GM12878 (cell line): ENCODE measurements at regions not wholly inside any gene's neighbourhood (a gene's known extent, or its start where the extent isn't known, plus 50 kb on each side); places are given as distances from the start of the nearest gene placed in this dataset.

Experiments
- ATF7 ChIP-seq: fragments of 450-650 bp; IDR thresholded peaks from 2 replicates; pipeline ENCODE4 v1.6.1; 2016; ENCODE audit warnings: low read depth, mild to moderate bottlenecking
- BHLHE40 ChIP-seq, 2 experiments: fragments of 450-650 bp in 1 of 2; IDR thresholded peaks; 2 replicates each; pipeline ENCODE4 v1.6.1; 2011 to 2017; ENCODE audit warnings: low read depth in 2 of 2, borderline replicate concordance in 1 of 2, improper control_type of control experiment in 1 of 2, low read length in 1 of 2, mild to moderate bottlenecking in 1 of 2
- CTCF ChIP-seq, 3 experiments: IDR thresholded peaks in 2 of 3; conservative IDR thresholded peaks in 1 of 3; 2 replicates each; pipeline ENCODE4 v1.5.1; 2011; ENCODE audit warnings: low read depth in 3 of 3, low read length in 3 of 3, mild to moderate bottlenecking in 3 of 3, control low read depth in 2 of 3, moderate library complexity in 2 of 3, inconsistent platforms in 1 of 3, mixed read lengths in 1 of 3; ENCODE audit not compliant: control insufficient read depth in 2 of 3, insufficient read depth in 1 of 3; ENCODE audit errors: extremely low read depth in 1 of 3
- E2F4 ChIP-seq: IDR thresholded peaks from 2 replicates; pipeline ENCODE4 v1.6.1; 2012; ENCODE audit warnings: low read depth, low read length, improper control_type of control experiment
- EGR1 ChIP-seq, 2 experiments: IDR thresholded peaks; 1 replicate in 1 of 2; 2 replicates in 1 of 2; pipeline ENCODE4 v1.6.1; 2011 to 2012; ENCODE audit warnings: low read depth in 2 of 2, low read length in 2 of 2, borderline replicate concordance in 1 of 2, mild to moderate bottlenecking in 1 of 2, moderate library complexity in 1 of 2
- EP300 ChIP-seq, 2 experiments: fragments of 150-350 bp in 1 of 2; IDR thresholded peaks; 2 replicates each; pipeline ENCODE4 v1.6.1; 2011 to 2012; ENCODE audit warnings: low read depth in 2 of 2, low read length in 2 of 2, borderline replicate concordance in 1 of 2, improper control_type of control experiment in 1 of 2, inconsistent platforms in 1 of 2; ENCODE audit not compliant: control insufficient read depth in 1 of 2
- EZH2 ChIP-seq: IDR thresholded peaks from 2 replicates; pipeline ENCODE4 v1.6.1; 2012; ENCODE audit warnings: low read depth, mild to moderate bottlenecking, control low read depth, inconsistent platforms, low read length, borderline replicate concordance; ENCODE audit not compliant: control insufficient read depth
- HCFC1 ChIP-seq: fragments of 150-350 bp; IDR thresholded peaks from 2 replicates; pipeline ENCODE4 v1.6.1; 2014; ENCODE audit warnings: low read length
- POLR2A ChIP-seq: IDR thresholded peaks from 2 replicates; pipeline ENCODE4 v1.6.1; 2011; ENCODE audit warnings: low read depth, mild to moderate bottlenecking, low read length
- POLR2AphosphoS5 ChIP-seq: IDR thresholded peaks from 2 replicates; pipeline ENCODE4 v1.6.1; 2011; ENCODE audit warnings: mild to moderate bottlenecking, low read length, inconsistent platforms
- SRF ChIP-seq, 2 experiments: IDR thresholded peaks; 2 replicates each; pipeline ENCODE4 v1.6.1; 2011; ENCODE audit warnings: low read depth in 2 of 2, low read length in 2 of 2, mild to moderate bottlenecking in 1 of 2, moderate library complexity in 1 of 2
- TCF3 ChIP-seq: IDR thresholded peaks from 2 replicates; pipeline ENCODE4 v1.6.1; 2012; ENCODE audit warnings: low read depth, mild to moderate bottlenecking, low read length, borderline replicate concordance; ENCODE audit not compliant: insufficient read depth
- USF2 ChIP-seq: IDR thresholded peaks from 2 replicates; pipeline ENCODE4 v1.6.1; 2011; ENCODE audit warnings: low read depth, low read length, improper control_type of control experiment, borderline replicate concordance
- ZBTB4 ChIP-seq: fragments of 450-650 bp; formaldehyde crosslinking; IDR thresholded peaks from 2 replicates; pipeline ENCODE4 v1.4.0; 2022; ENCODE audit warnings: mild to moderate bottlenecking, moderate library complexity

DNA sequence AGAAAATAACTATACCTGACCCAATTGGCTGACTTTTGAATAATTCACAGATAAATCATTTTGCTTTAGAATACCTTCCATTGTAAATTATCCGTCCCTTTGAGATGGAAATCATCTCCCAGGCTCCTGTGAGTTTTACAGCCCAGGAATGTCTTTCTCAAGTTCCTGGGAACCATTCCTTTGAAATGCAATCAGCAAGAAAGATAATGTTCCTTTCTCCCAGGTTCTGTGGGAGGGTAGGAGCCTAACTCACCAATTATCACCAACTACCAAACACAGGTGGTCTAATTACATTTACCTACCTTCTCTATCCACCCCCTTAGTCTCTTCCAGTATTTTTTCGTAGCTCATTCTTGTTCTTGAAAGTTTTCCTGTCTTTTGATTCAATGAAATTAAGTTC, 1016.0 kb downstream of the SOCS6 start:
- TF ChIP-seq TCF3 (no peak), USF2 (no peak), ATF7 (no peak), POLR2A (no peak), EGR1 (IDR thresholded peaks at IDR 0.05; ENCODE audit: borderline replicate concordance in 1 of 2, low read depth in 2 of 2, low read length in 2 of 2) (no peak), ZBTB4 (CRISPR knock-in tag) (no peak), CTCF (IDR thresholded peaks at IDR 0.05 in 2 of 3, conservative IDR thresholded peaks at IDR 0.05 in 1 of 3; ENCODE audit: control insufficient read depth in 2 of 3, extremely low read depth in 1 of 3, insufficient read depth in 1 of 3, low read depth in 3 of 3, low read length in 3 of 3) (no peak), POLR2AphosphoS5 (no peak), EP300 (IDR thresholded peaks at IDR 0.05; ENCODE audit: borderline replicate concordance in 1 of 2, control insufficient read depth in 1 of 2, low read depth in 2 of 2, low read length in 2 of 2) (no peak), BHLHE40 (IDR thresholded peaks at IDR 0.05; ENCODE audit: borderline replicate concordance in 1 of 2, low read depth in 2 of 2, low read length in 1 of 2) (no peak), SRF (IDR thresholded peaks at IDR 0.05; ENCODE audit: low read depth in 2 of 2, low read length in 2 of 2) (no peak), HCFC1 (no peak), EZH2 (no peak), E2F4 (no peak)
